Cardiac muscle cell (in vitro differentiated cells and primary cell): ENCODE measurements at regions not wholly inside any gene's neighbourhood (a gene's known extent, or its start where the extent isn't known, plus 50 kb on each side); places are given as distances from the start of the nearest gene placed in this dataset.

ENCODE experiments used
- DNase-seq, 2 donors: peaks; one replicate each; pipeline versions ENCODE4 v3.0.0 to v3.0.0-alpha.2; 2010 to 2017; ENCODE audit warnings: low read depth in 1 of 2, low spot score in 1 of 2
- H3K27ac ChIP-seq: fragments of 200-600 bp; sonication (generic); 2 replicates; pipeline ENCODE4 v1.5.1; 2016
- H3K27me3 ChIP-seq: fragments of 200-600 bp; sonication (generic); 2 replicates; pipeline ENCODE4 v1.6.0; 2016; ENCODE audit warnings: control low read depth
- H3K36me3 ChIP-seq: fragments of 200-600 bp; sonication (generic); 2 replicates; pipeline ENCODE4 v1.5.1; 2016; ENCODE audit warnings: control low read depth
- H3K4me1 ChIP-seq: fragments of 200-600 bp; sonication (generic); 2 replicates; pipeline ENCODE4 v1.8.1; 2017; ENCODE audit warnings: low read depth, mild to moderate bottlenecking, mixed run types
- H3K4me3 ChIP-seq: fragments of 200-600 bp; sonication (generic); 2 replicates; pipeline ENCODE4 v1.5.1; 2016; ENCODE audit warnings: mild to moderate bottlenecking
- H3K9me3 ChIP-seq: fragments of 200-600 bp; sonication (generic); 2 replicates; pipeline ENCODE4 v1.5.1; 2017; ENCODE audit warnings: low read depth, mild to moderate bottlenecking, control low read depth
- CTCF ChIP-seq: IDR thresholded peaks from 2 replicates; pipeline ENCODE4 v1.5.1; 2012; ENCODE audit warnings: low read depth, mild to moderate bottlenecking, low read length

GRCh38 chr1:187680823-187681222, 852.1 kb downstream of the PLA2G4A start:
- peak in 1 of 2 donors; percentile 47 for DNase-seq
- TF ChIP-seq CTCF: no peak

DNA sequence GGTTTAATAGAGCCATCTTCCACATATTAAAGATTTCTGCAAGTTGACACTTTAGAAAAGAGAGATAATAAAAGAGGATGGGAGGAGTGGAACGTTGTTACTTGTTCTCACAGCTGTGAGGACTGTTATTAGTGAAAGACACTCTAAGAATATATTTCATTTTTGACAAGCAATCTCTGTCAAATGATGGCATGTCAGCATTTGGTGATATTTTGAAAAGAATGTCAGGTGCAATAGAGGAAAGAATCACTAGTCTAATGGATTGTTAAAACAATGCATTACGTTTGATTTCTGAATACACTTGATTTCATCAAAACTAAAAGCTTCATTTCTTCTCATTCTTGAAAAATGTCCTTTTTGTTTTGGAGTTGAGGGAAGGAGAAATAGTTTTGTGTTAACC, 853.4 kb downstream of the PLA2G4A start:
- no peak overlapping the region for H3K4me3 ChIP-seq
- no peaks in the 10 kb centered on the region for H3K4me1 ChIP-seq
- no peak overlapping the region for H3K27ac ChIP-seq
- H3K27me3 ChIP-seq: no peaks in the 10 kb centered on the region
- TF ChIP-seq CTCF: no peak
- no peaks in the 10 kb centered on the region for H3K36me3 ChIP-seq
- H3K9me3 ChIP-seq: no peaks in the 10 kb centered on the region
- DNase-seq: no peak

More at GRCh38 chr1:187680823-187681222, 852.1 kb downstream of the PLA2G4A start:
- Histone ChIP-seq H3K9me3 (no peaks in the 10 kb centered on the region), H3K4me3 (no peak overlapping the region), H3K27ac (no peak overlapping the region), H3K4me1 (no peaks in the 10 kb centered on the region), H3K36me3 (no peaks in the 10 kb centered on the region), H3K27me3 (no peaks in the 10 kb centered on the region)

GRCh38 chr1:187685333-187685732, 856.6 kb downstream of the PLA2G4A start:
- H3K27me3 ChIP-seq: no peaks in the 10 kb centered on the region
- TF ChIP-seq CTCF: no peak
- H3K9me3 ChIP-seq: no peaks in the 10 kb centered on the region
- no peaks in the 10 kb centered on the region for H3K4me1 ChIP-seq
- H3K4me3 ChIP-seq: no peak overlapping the region
- no peak overlapping the region for H3K27ac ChIP-seq
- peak in 1 of 2 donors; percentile 73 for DNase-seq
- no peaks in the 10 kb centered on the region for H3K36me3 ChIP-seq

GRCh38 chr1:187689129-187689528, 860.4 kb downstream of the PLA2G4A start:
- no peak for TF ChIP-seq CTCF
- no peaks in the 10 kb centered on the region for H3K36me3 ChIP-seq
- H3K9me3 ChIP-seq: no peaks in the 10 kb centered on the region
- peak in 1 of 2 donors; percentile 90 for DNase-seq
- no peaks in the 10 kb centered on the region for H3K27me3 ChIP-seq
- H3K4me1 ChIP-seq: no peaks in the 10 kb centered on the region
- H3K4me3 ChIP-seq: no peak overlapping the region
- H3K27ac ChIP-seq: no peak overlapping the region

DNA sequence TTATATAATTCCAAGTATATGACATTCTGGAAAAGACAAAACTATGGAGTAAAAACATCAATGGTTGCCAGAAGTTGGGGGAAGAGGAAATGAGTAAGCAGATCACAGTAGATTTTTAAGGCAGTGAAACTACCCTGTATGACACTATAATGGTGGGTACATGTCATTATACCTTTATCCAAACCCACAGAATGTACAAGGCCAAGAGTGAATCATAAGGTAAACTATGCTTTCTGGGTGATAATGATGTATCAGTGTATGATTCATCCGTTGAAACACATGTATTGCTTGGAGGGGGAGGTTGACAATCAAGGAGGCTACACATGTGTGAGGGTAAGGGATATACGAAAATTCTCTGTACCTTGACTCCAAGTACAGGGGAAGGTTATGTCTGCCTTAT, 862.7 kb downstream of the PLA2G4A start:
- TF ChIP-seq CTCF: no peak
- H3K4me3 ChIP-seq: no peak overlapping the region
- no peaks in the 10 kb centered on the region for H3K36me3 ChIP-seq
- DNase-seq: peak in 1 of 2 donors; percentile 88
- H3K9me3 ChIP-seq: no peaks in the 10 kb centered on the region
- H3K27ac ChIP-seq: no peak overlapping the region
- no peaks in the 10 kb centered on the region for H3K27me3 ChIP-seq
- H3K4me1 ChIP-seq: no peaks in the 10 kb centered on the region

GRCh38 chr1:187692799-187693198, 864.0 kb downstream of the PLA2G4A start:
- H3K9me3 ChIP-seq: no peaks in the 10 kb centered on the region
- H3K4me3 ChIP-seq: no peak overlapping the region
- H3K27ac ChIP-seq: no peak overlapping the region
- no peaks in the 10 kb centered on the region for H3K36me3 ChIP-seq
- DNase-seq: no peak
- H3K4me1 ChIP-seq: no peaks in the 10 kb centered on the region
- no peak for TF ChIP-seq CTCF
- no peaks in the 10 kb centered on the region for H3K27me3 ChIP-seq
